Bone marrow (tissue), 2 donors: ENCODE measurements at regions not wholly inside any gene's neighbourhood (a gene's known extent, or its start where the extent isn't known, plus 50 kb on each side); places are given as distances from the start of the nearest gene placed in this dataset.
"Not testable (repeated sequence)": the region's sequence is repeated elsewhere in the genome, so short reads cannot be mapped to it uniquely, and the experiment has no call there.

Experiments used
- DNase-seq, 2 donors: peaks; one replicate each; lab custom pipeline; 2025; lab: John Stamatoyannopoulos, UW

- DNase-seq = no peak
Measured at GRCh38 chr1:217137210-217137881, 414.1 kb upstream of the ESRRG start.

GRCh38 chr1:217136895-217137205 lies 413.6 kb upstream of the ESRRG start:
- DNase-seq = no peak

- no peak for DNase-seq
Measured at GRCh38 chr1:217135987-217136894, 413.0 kb upstream of the ESRRG start.

- no peak for DNase-seq
Measured at GRCh38 chr1:217135569-217135915, 412.3 kb upstream of the ESRRG start.

DNA sequence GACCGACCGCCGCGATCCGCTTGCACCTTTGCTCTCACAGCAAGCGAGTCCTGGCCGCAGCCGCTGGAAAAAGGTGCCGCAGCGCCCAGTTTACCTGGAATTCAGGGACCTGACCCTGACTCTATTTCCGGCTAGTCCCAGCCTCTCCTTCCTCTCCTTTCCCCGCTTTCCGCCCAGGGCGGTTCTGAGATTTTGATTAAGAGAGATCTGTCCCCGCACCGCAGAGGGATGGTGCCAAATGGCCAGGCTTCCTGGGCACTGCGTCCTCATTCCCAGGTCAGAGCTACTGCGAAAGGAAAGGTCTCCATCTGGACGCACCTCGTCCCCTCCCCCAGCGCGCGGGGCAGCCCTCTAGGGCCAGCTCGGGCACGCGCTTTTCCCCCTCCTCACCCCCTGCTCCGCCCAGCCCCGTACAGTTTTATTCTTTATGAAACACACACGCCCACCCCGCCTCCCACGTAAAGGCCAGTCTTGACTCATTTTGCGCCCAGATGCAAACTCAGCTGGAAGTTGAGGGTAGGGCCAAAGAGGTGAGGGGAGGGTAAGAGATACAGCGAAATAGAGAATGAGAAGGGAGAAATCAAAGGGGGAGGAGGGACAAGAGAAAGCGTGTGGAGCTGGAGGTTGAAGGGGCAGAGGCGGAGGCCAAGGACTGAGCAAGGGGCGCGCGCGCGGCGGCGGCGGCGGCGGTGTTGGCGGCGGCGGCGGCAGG lies 411.8 kb upstream of the ESRRG start:
- DNase-seq = no peak

DNA sequence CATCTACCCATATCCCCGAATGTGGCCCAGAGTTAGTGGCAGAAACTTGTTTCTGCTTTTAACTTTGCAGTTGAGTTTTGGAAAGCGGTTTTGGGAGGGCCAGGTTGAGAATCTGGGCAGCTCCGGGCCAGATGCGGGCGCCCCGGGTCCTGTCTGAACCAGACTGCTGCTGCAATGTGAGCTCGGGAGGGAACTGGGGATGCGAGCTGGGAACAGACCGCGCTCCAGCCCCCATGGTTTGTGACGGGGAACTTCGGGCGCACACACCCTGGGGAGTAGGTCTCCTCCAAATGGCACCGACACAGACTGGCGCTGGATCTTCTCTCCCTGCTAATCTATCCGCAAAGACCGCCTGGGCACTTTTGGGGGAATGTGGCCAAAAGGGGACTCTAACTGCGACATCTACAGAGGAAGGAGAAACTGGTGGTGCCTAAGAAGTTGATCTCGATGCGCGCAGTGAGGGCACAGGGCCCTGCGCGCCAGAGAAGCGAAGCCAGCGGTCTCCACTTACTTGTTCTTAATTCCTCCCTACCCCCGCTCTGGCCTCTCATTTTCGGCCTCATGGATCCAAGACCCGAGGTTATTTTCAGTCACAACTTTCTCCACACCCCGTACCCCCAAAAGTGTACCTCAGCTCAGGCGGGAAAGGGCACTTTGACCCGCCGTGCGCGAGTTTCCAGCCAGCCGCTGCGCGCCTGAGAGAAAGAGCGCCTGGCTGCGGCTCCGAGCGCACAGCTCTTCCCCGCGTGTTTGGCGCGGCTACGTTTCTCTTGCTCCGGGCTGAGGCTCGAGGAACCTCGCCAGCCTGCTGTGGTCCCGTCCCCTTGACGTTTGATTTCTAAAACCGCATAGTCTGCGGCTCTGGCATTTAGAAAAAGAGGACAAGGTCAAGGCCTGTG lies 411.0 kb upstream of the ESRRG start:
- no peak for DNase-seq

GRCh38 chr1:217133092-217133491 lies 409.9 kb upstream of the ESRRG start:
- no peak for DNase-seq

- DNase-seq = not testable (repeated sequence)
Measured at GRCh38 chr1:217123340-217123739, 400.1 kb upstream of the ESRRG start.

GRCh38 chr1:217117973-217118465 lies 394.8 kb upstream of the ESRRG start:
- no peak for DNase-seq

DNA sequence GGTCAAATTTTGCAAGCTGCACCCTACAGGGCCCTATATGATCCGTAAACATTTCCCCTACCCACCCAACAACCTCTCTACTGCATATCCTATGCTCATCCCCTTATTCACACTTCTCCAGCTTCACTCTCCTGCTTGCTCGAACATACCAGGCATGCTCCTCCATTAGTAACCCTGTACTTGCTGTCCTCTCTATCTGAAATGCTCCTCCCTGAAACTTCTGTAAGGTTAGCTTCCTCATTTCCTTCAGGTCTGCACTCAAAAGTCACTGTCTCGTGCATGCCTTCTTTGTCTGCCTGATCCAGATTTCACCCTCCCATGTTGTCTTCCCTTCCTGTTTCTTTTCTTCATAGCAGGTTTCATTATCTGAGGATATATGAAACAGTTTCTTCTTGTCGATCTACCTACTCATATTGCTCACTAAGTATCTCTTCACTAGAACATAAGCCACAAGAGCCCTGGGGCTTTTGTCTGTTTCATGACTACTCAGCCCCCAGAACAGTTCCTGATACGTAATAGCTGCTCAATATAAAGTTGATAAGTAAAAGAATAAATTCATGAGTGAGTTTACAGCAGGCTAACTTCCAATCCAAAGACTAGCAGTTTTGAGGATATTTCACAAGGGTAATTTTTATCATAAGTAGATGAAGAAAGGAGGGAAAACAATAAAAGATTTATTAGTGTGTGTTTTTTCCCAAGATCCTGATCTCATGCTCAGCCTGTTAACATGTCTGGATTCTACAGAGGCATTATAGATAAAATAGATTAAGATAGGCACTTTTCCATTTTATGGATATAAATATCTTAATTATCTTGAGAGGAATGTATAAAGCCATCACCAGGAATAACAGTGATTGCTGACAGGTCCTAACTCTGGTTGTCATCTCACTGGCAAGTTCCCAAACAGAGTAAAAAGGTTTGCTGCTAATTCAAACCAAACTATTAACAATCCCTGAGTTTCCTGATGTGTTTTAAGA lies 392.5 kb upstream of the ESRRG start:
- no peak for DNase-seq

GRCh38 chr1:217109928-217110327 lies 386.7 kb upstream of the ESRRG start:
- DNase-seq = no peak

- DNase-seq = no peak
Measured at GRCh38 chr1:217106231-217106901, 383.1 kb upstream of the ESRRG start.

DNA sequence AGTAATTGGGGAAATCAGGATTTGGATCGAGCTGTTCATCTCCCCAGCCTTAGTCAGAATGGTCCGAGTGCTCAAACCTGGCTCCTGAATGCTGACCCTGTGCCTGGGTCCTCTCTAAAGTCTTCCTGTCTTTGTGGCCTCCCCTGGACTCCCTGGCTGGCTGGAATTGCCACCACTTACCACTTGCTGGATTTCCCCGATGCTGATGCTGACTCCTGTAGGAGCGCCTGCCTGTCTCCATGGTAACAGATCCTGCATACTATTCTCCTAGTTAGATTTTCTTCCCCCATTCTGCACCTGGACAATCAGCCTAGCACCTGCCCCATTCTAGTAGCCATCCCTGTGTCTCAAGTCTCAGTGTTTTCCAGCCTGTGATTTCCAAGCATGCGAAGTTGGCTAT lies 382.2 kb upstream of the ESRRG start:
- DNase-seq = no peak

DNA sequence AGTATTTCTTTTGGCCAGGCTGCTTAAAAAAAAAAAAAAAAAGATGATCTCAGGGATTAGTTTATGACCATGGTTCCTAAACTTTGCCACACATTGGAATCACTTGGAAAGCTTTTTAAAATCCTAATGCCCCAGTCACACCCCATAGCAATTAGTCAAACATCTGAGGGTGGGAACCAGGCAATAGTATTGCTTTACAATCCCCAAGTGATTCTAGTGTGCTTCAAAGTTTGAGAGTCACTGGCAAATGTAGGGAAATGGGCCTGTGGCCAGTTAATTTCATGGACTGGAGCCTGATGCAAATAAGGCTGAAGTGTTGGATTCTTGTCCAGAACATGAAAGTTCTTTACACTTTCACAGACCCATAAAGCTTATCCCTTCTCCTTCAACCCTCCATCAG lies 374.6 kb upstream of the ESRRG start:
- no peak for DNase-seq

DNA sequence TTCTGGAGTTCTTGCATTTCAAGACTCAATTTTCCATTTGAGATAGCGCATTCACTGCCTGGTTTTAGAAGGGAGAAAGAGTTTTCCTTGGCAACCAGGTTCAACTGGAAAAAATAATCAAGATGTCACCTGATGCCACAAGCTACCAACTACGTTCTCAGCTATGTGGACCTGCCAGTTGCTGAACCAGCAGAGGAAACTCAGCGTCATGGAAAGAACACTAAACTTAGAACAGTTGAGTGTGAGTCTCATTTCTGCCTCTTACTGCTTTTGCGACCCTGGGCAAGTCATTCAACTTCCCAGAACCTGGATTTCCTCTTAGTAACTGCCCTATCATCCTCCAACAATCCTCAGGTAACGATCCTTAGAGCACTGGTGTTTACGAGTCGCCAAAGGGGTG lies 373.0 kb upstream of the ESRRG start:
- DNase-seq = no peak

DNA sequence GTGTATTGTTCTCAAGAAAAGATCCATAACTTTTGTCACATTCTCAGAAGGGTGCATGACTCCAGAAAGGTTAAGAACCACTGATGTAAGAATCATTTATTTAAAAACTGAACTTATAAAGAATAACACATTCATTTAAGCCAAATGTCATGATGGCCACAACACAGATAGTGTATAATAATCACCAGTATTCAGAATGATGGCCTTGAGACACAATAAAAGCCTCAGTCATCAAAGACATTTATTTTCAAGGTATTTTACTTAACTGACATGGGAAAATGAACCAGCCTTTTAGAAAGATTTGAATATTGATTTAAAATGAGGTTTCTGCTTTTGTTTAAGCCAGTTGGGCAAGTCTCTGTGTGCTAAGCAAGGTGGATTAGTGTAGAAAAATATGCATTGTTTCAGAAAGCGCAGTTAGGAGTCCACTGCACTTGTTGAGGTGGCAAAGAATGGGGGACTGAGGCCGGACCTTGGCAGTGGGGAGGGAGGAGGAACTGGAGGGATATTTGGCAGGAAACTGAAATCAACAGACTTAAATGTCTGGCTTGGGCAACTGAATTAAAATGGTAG lies 371.9 kb upstream of the ESRRG start:
- no peak for DNase-seq

DNA sequence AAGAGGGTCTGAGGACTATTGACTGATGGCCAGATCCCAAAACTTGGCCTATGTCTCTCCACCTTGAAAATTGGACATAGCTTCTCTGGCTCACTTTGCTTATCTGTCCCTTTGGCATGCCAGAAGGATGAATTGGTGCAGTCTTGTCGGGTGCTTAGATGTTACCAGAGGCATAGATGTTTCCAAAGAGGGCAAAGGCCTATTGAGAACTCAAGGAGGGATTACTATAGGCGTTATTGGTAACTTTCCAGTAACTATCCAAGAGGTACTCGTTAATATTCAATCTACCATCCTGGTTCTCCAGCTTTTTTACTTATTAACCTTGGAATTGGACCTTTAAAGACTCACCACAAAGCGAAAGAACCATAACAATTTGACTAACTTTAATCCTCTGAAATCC lies 368.3 kb upstream of the ESRRG start:
- DNase-seq = no peak

- no peak for DNase-seq
Measured at GRCh38 chr1:217090060-217090911, 367.1 kb upstream of the ESRRG start.
